ENCODE measurements at regions not wholly inside any gene's neighbourhood (a gene's known extent, or its start where the extent isn't known, plus 50 kb on each side); places are given as distances from the start of the nearest gene placed in this dataset.

GRCh38 chr9:84169240-84169639 lies 171.3 kb downstream of the SLC28A3 start:
- TF ChIP-seq CEBPB (IDR thresholded peaks at IDR 0.05) (no peak), POLR2A (IDR thresholded peaks at IDR 0.05; ENCODE audit: low read length) (no peak), BCL3 (IDR thresholded peaks at IDR 0.05) (no peak), ZFP36 (IDR thresholded peaks at IDR 0.05; ENCODE audit: borderline replicate concordance, partially characterized antibody) (no peak), HES2 (IDR thresholded peaks at IDR 0.05) (no peak)
- ATAC-seq, result no peak
- no peak for DNase-seq (ENCODE audit: low read depth in 1 of 2, low spot score in 1 of 2)
- H3K9me3 ChIP-seq, result no peaks in the 10 kb centered on the region
- FAIRE-seq, result no peak
- CTCF ChIA-PET, result interaction anchor here (0.6 to 1.4 kb wide), 5 partner anchors 9 to 232 kb away, joined by 3 to 5 read pairs (median 3); no protein-coding TSS in a partner anchor
- H3K4me2 ChIP-seq, result no peak overlapping the region
- no peak overlapping the region for H3K4me3 ChIP-seq
- H3K4me1 ChIP-seq, result no peaks in the 10 kb centered on the region
- POLR2A ChIA-PET, result no interaction called here
- H3K27ac ChIP-seq, result no peak overlapping the region

- Histone ChIP-seq H3K4me3 (no peak overlapping the region), H3K9me3 (no peaks in the 10 kb centered on the region), H3K4me1 (no peaks in the 10 kb centered on the region), H3K4me2 (no peak overlapping the region), H3K27ac (no peak overlapping the region)
- no peak for TF ChIP-seq EHF (CRISPR knock-in tag; IDR thresholded peaks at IDR 0.05)
- TF ChIP-seq ELK1 (IDR thresholded peaks at IDR 0.05; ENCODE audit: low read depth, low read length), result no peak
- no peak for TF ChIP-seq FOSB (CRISPR knock-in tag; IDR thresholded peaks at IDR 0.05)
- TF ChIP-seq PBX3 (IDR thresholded peaks at IDR 0.05), result no peak
- no peak for TF ChIP-seq ATOH8 (CRISPR knock-in tag; IDR thresholded peaks at IDR 0.05; ENCODE audit: low read depth)
- TF ChIP-seq RAD21 (conservative IDR thresholded peaks at IDR 0.05 in 1 of 2, IDR thresholded peaks at IDR 0.05 in 1 of 2), result no peak
- no peak for TF ChIP-seq HEYL (CRISPR knock-in tag; IDR thresholded peaks at IDR 0.05)
- TF ChIP-seq KDM1A (IDR thresholded peaks at IDR 0.05; ENCODE audit: low read depth), result no peak
- TF ChIP-seq TFCP2L1 (CRISPR knock-in tag; IDR thresholded peaks at IDR 0.05), result no peak
- no peak for TF ChIP-seq HDAC2 (IDR thresholded peaks at IDR 0.05)
- no peak for TF ChIP-seq CEBPB (IDR thresholded peaks at IDR 0.05)
- no peak for TF ChIP-seq MYC (IDR thresholded peaks at IDR 0.05; ENCODE audit: borderline replicate concordance, low read length)
- TF ChIP-seq RFX5 (IDR thresholded peaks at IDR 0.05), result no peak
- no peak for TF ChIP-seq ZFP36 (IDR thresholded peaks at IDR 0.05; ENCODE audit: borderline replicate concordance, partially characterized antibody)
- TF ChIP-seq MAZ (IDR thresholded peaks at IDR 0.05; ENCODE audit: borderline replicate concordance, low read depth, low read length), result no peak
- TF ChIP-seq PHF8 (IDR thresholded peaks at IDR 0.05; ENCODE audit: borderline replicate concordance, low read depth), result no peak
- TF ChIP-seq HES2 (IDR thresholded peaks at IDR 0.05), result no peak
- no peak for TF ChIP-seq ZSCAN20 (CRISPR knock-in tag; IDR thresholded peaks at IDR 0.05)
- WGBS (ENCODE audit: missing lambda C conversion rate), result 55% methylated on average over 9 of the region's 9 CpGs
- DNase-seq (ENCODE audit: low read depth in 1 of 2, low spot score in 1 of 2) (peak; percentile 30 to 37), ATAC-seq (peak; percentile 58 to 73), FAIRE-seq (no peak)
- POLR2A ChIA-PET, result no interaction called here
- CTCF ChIA-PET, result interaction anchor here (1.4 to 3.2 kb wide), 2 partner anchors 17 to 233 kb away, joined by 3 to 23 read pairs; no protein-coding TSS in a partner anchor
These were observed 169.9 kb downstream of the SLC28A3 start for GRCh38 chr9:84170521-84171141.

Data from A549 (cell line).